ENCODE measurements at regions not wholly inside any gene's neighbourhood (a gene's known extent, or its start where the extent isn't known, plus 50 kb on each side); places are given as distances from the start of the nearest gene placed in this dataset.

DNA sequence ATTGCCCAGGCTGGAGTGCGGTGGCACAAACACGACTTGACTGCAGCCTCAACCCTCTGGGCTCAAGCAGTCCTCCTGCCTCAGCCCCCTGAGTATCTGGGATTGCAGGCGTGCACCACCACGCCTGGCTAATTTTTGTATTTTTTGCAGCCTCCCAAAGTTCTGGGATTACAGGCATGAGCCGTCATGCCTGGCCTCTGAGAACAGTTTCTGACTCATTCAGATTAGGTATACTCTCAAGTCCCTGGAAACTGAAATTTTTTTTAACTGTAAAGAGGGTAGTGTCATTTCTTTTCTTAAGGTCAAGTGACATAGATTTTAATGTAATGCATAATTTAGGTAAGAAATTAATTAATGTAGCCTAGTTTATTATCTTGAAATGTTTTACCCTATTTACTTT lies 104.7 kb downstream of the SEPTIN7 start:
- no peak overlapping the region for H3K56ac ChIP-seq (ENCODE audit: insufficient read length, low read depth, low read length)
- no peak overlapping the region for H3K27ac Mint-ChIP-seq
- H2BK120ac ChIP-seq (ENCODE audit: low read depth, low read length, poor library complexity, severe bottlenecking), result no peak overlapping the region
- no peak overlapping the region for H3K23ac ChIP-seq (ENCODE audit: insufficient read length, low read depth, low read length)
- no peak overlapping the region for H4K8ac ChIP-seq (replicated peaks; ENCODE audit: insufficient read length, low read depth, low read length)
- H3K9ac ChIP-seq (ENCODE audit: extremely low read depth, insufficient read length, low read length), result no peak overlapping the region
- H4K91ac ChIP-seq (ENCODE audit: insufficient read length, low read depth, low read length), result no peak overlapping the region
- no peak overlapping the region for H3K4me2 ChIP-seq (ENCODE audit: insufficient read depth, insufficient read length, low read length)
- H3K27ac ChIP-seq (ENCODE audit: insufficient read length, low read depth, low read length), result no peak overlapping the region
- H3K27me3 ChIP-seq (ENCODE audit: insufficient read depth, low read length), result no peaks in the 10 kb centered on the region
- H3K27me3 Mint-ChIP-seq (ENCODE audit: low read depth), result no peaks in the 10 kb centered on the region
- no peak overlapping the region for H2AK5ac ChIP-seq (ENCODE audit: insufficient read length, low read length)
- WGBS (ENCODE audit: extremely low coverage, insufficient read length, low lambda C conversion rate), result no CpG with 5 or more reads among the region's 5 CpGs
- H2BK12ac ChIP-seq (ENCODE audit: insufficient read length, low read depth, low read length), result no peak overlapping the region
- TF ChIP-seq, protein P1, sequence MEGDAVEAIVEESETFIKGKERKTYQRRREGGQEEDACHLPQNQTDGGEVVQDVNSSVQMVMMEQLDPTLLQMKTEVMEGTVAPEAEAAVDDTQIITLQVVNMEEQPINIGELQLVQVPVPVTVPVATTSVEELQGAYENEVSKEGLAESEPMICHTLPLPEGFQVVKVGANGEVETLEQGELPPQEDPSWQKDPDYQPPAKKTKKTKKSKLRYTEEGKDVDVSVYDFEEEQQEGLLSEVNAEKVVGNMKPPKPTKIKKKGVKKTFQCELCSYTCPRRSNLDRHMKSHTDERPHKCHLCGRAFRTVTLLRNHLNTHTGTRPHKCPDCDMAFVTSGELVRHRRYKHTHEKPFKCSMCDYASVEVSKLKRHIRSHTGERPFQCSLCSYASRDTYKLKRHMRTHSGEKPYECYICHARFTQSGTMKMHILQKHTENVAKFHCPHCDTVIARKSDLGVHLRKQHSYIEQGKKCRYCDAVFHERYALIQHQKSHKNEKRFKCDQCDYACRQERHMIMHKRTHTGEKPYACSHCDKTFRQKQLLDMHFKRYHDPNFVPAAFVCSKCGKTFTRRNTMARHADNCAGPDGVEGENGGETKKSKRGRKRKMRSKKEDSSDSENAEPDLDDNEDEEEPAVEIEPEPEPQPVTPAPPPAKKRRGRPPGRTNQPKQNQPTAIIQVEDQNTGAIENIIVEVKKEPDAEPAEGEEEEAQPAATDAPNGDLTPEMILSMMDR (conservative IDR thresholded peaks at IDR 0.05), result no peak
- H2AFZ ChIP-seq (ENCODE audit: low read length), result no peak overlapping the region
- H2BK5ac ChIP-seq (ENCODE audit: insufficient read length, low read length), result no peak overlapping the region
- H4K5ac ChIP-seq (ENCODE audit: insufficient read length, low read depth, low read length), result no peak overlapping the region
- no peak overlapping the region for H3K18ac ChIP-seq (ENCODE audit: insufficient read length, low read depth, low read length)
- peaks cover 22 to 26% of the 10 kb centered on the region in 2 experiments for H3K4me1 Mint-ChIP-seq
- no peak overlapping the region for H3T11ph ChIP-seq (ENCODE audit: low read length)
- H4K20me1 ChIP-seq (ENCODE audit: control insufficient read depth, insufficient read depth, insufficient read length), result no peaks in the 10 kb centered on the region
- H3K9me3 ChIP-seq (ENCODE audit: control insufficient read depth, low read depth, low read length), result no peaks in the 10 kb centered on the region
- no peak overlapping the region for H3K4me3 Mint-ChIP-seq
- peaks cover 0 to 26% (median 23%) of the 10 kb centered on the region in 3 experiments; a peak in 5 of 7 replicates for H3K36me3 Mint-ChIP-seq (ENCODE audit: insufficient read depth in 1 of 3, low read depth in 3 of 3)
- H3K23me2 ChIP-seq (ENCODE audit: insufficient read length, low read depth, low read length, poor library complexity, severe bottlenecking), result no peaks in the 10 kb centered on the region
- H3K4me1 ChIP-seq (ENCODE audit: insufficient read depth, low read length), result 0 out of 2 replicates have a peak, but pooled peaks cover 3% of the 10 kb centered on the region
- no peaks in the 10 kb centered on the region for H3K79me2 ChIP-seq (ENCODE audit: insufficient read depth, low read length)
- no peak overlapping the region for H3K14ac ChIP-seq (ENCODE audit: insufficient read depth, low read length)
- H2BK20ac ChIP-seq (ENCODE audit: low read depth, low read length, poor library complexity, severe bottlenecking), result no peak overlapping the region
- no peaks in the 10 kb centered on the region; a peak in 1 of 5 replicates for H3K9me3 Mint-ChIP-seq
- DNase-seq, result no peak
- H2BK15ac ChIP-seq (ENCODE audit: low read depth, low read length), result no peak overlapping the region
- H3K4ac ChIP-seq (ENCODE audit: low read depth, low read length), result no peak overlapping the region
- no peaks in the 10 kb centered on the region for H3K79me1 ChIP-seq (ENCODE audit: insufficient read depth, low read depth, low read length, poor library complexity, severe bottlenecking)
